ENCODE measurements at regions not wholly inside any gene's neighbourhood (a gene's known extent, or its start where the extent isn't known, plus 50 kb on each side); places are given as distances from the start of the nearest gene placed in this dataset.

DNA sequence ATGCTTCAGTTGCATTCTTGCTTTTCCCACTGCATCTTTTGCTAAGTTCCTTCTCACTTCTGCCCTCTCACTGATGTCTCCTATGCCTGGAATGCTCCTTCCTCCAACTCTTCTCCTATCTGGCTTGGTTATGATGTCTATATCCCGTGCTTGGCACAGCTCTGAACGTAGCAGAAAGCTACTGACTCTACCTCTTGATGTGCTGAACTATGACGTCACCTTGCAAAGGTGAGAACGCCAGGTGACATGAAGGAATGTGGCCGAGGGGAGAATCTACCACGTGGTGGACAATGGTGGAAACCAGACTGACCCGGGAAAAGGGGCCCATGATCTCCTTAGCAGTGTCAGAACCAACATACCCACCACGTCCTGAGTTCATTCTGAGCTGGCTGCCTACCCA lies 209.7 kb downstream of the SH3BP4 start:
- Histone ChIP-seq H3K79me2 (ENCODE audit: insufficient read depth, low read length) (no peaks in the 10 kb centered on the region), H3K4me3 (ENCODE audit: insufficient read depth, low read length) (no peak overlapping the region), H3K4me2 (ENCODE audit: insufficient read depth, low read length) (no peak overlapping the region), H3K36me3 (ENCODE audit: insufficient read depth, low read length) (no peaks in the 10 kb centered on the region), H2AFZ (ENCODE audit: low read length) (no peak overlapping the region), H3K27ac (ENCODE audit: low read depth, low read length) (no peak overlapping the region), H3K4me1 (ENCODE audit: insufficient read depth, low read length) (peaks cover 9% of the 10 kb centered on the region), H3K27me3 (ENCODE audit: insufficient read depth, low read length) (no peaks in the 10 kb centered on the region), H3K9me3 (ENCODE audit: low read depth, low read length) (no peaks in the 10 kb centered on the region), H4K20me1 (ENCODE audit: insufficient read depth, low read length) (no peaks in the 10 kb centered on the region)
- TF ChIP-seq, protein P1, sequence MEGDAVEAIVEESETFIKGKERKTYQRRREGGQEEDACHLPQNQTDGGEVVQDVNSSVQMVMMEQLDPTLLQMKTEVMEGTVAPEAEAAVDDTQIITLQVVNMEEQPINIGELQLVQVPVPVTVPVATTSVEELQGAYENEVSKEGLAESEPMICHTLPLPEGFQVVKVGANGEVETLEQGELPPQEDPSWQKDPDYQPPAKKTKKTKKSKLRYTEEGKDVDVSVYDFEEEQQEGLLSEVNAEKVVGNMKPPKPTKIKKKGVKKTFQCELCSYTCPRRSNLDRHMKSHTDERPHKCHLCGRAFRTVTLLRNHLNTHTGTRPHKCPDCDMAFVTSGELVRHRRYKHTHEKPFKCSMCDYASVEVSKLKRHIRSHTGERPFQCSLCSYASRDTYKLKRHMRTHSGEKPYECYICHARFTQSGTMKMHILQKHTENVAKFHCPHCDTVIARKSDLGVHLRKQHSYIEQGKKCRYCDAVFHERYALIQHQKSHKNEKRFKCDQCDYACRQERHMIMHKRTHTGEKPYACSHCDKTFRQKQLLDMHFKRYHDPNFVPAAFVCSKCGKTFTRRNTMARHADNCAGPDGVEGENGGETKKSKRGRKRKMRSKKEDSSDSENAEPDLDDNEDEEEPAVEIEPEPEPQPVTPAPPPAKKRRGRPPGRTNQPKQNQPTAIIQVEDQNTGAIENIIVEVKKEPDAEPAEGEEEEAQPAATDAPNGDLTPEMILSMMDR (IDR thresholded peaks at IDR 0.05; ENCODE audit: extremely low read depth, low read depth, low read length), result no peak
- no peak for DNase-seq (ENCODE audit: insufficient read length, low spot score, missing footprints)

DNA sequence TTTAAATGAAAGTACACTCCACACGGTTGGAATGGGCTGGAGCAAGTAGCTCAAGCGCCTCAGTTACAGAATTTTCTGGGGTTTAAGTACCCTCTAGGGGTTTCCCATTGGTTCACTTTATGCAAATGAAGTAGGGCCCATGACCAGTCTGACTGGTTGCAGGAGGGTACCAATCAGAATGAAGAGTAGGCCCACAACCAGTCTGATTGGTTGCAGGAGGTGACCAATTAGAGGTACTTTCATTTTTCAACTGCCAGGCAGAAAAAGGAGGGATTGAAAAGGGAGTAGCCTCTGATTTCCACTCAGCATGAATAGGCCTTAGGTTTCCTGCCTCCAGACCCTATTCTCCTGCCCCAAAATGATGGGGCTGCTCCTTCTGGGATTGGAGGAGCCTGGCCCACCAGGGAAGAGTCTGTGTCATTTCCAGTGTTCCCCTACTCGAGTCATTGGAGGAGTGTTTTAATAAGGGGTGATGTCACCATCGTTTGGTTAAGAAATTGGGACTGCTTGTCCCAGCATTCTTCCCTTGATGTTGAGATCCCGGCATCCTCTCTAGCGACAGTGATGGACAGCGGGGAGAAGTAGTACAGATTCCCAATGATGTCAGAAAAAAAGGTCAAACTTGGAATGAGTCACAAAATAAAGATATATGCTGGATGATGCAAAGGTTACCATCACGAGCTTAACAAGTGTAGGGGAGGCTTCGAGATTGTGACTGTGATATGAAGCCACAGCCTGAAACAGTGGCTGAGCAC lies 210.4 kb downstream of the SH3BP4 start:
- H3K4me1 ChIP-seq (ENCODE audit: insufficient read depth, low read length), result peaks cover 9% of the 10 kb centered on the region
- TF ChIP-seq, protein P1 (IDR thresholded peaks at IDR 0.05; ENCODE audit: extremely low read depth, low read depth, low read length), result no peak
- peak overlapping the region; percentile 50 for H2AFZ ChIP-seq (ENCODE audit: low read length)
- no peaks in the 10 kb centered on the region for H3K36me3 ChIP-seq (ENCODE audit: insufficient read depth, low read length)
- no peaks in the 10 kb centered on the region for H3K27me3 ChIP-seq (ENCODE audit: insufficient read depth, low read length)
- DNase-seq (ENCODE audit: insufficient read length, low spot score, missing footprints), result no peak
- H3K4me3 ChIP-seq (ENCODE audit: insufficient read depth, low read length), result no peak overlapping the region
- H4K20me1 ChIP-seq (ENCODE audit: insufficient read depth, low read length), result no peaks in the 10 kb centered on the region
- no peaks in the 10 kb centered on the region for H3K9me3 ChIP-seq (ENCODE audit: low read depth, low read length)
- H3K27ac ChIP-seq (ENCODE audit: low read depth, low read length), result no peak overlapping the region
- H3K79me2 ChIP-seq (ENCODE audit: insufficient read depth, low read length), result no peaks in the 10 kb centered on the region
- H3K4me2 ChIP-seq (ENCODE audit: insufficient read depth, low read length), result no peak overlapping the region

DNA sequence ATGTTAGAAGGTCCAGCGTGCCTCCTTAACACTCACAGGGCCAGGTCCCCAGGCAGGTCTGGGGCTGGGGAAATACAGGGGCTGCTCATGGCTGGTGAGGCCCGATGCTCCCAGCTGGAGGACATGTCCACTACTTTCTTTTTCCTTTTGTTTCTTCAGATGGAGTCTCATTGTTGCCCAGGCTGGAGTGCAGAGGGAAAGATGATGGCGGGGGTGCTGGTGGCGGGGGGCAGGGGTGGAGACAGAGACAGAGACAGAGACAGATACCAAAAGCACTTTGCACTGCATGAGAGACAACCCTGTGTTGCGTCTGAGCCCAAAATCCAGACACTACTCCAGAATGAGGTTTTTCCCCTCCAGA lies 211.0 kb downstream of the SH3BP4 start:
- peak overlapping the region; percentile 50 for H2AFZ ChIP-seq (ENCODE audit: low read length)
- no peaks in the 10 kb centered on the region for H3K9me3 ChIP-seq (ENCODE audit: low read depth, low read length)
- DNase-seq (ENCODE audit: insufficient read length, low spot score, missing footprints), result no peak
- H4K20me1 ChIP-seq (ENCODE audit: insufficient read depth, low read length), result no peaks in the 10 kb centered on the region
- H3K27ac ChIP-seq (ENCODE audit: low read depth, low read length), result no peak overlapping the region
- no peak overlapping the region for H3K4me2 ChIP-seq (ENCODE audit: insufficient read depth, low read length)
- no peaks in the 10 kb centered on the region for H3K79me2 ChIP-seq (ENCODE audit: insufficient read depth, low read length)
- H3K36me3 ChIP-seq (ENCODE audit: insufficient read depth, low read length), result no peaks in the 10 kb centered on the region
- H3K4me3 ChIP-seq (ENCODE audit: insufficient read depth, low read length), result no peak overlapping the region
- H3K4me1 ChIP-seq (ENCODE audit: insufficient read depth, low read length), result peaks cover 9% of the 10 kb centered on the region
- TF ChIP-seq, protein P1 (IDR thresholded peaks at IDR 0.05; ENCODE audit: extremely low read depth, low read depth, low read length), result no peak
- H3K27me3 ChIP-seq (ENCODE audit: insufficient read depth, low read length), result no peaks in the 10 kb centered on the region

DNA sequence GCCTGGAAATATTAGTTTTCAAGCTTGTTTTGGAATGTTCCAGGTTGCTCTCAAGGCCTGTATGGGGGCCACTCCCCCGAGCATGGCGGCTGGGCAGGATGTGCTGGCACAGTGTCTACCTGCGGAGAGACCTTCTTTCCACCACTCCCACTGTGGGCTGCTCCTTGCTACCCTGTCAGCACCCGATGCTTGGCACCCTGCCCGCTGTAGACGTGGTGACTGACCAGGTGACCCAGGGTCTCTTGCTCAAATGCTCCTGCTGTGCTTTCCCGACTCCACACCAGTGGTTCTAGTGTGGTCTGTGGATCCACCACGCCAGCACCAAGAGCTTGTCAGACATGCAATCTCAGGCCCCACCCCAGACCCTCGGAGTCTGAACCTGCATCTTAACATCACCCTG lies 213.3 kb downstream of the SH3BP4 start:
- H2AFZ ChIP-seq (ENCODE audit: low read length), result no peak overlapping the region
- TF ChIP-seq, protein P1 (IDR thresholded peaks at IDR 0.05; ENCODE audit: extremely low read depth, low read depth, low read length), result no peak
- no peaks in the 10 kb centered on the region for H3K36me3 ChIP-seq (ENCODE audit: insufficient read depth, low read length)
- H3K9me3 ChIP-seq (ENCODE audit: low read depth, low read length), result no peaks in the 10 kb centered on the region
- H3K4me2 ChIP-seq (ENCODE audit: insufficient read depth, low read length), result no peak overlapping the region
- no peaks in the 10 kb centered on the region for H4K20me1 ChIP-seq (ENCODE audit: insufficient read depth, low read length)
- H3K27me3 ChIP-seq (ENCODE audit: insufficient read depth, low read length), result no peaks in the 10 kb centered on the region
- H3K4me1 ChIP-seq (ENCODE audit: insufficient read depth, low read length), result peaks cover 21% of the 10 kb centered on the region
- no peak overlapping the region for H3K27ac ChIP-seq (ENCODE audit: low read depth, low read length)
- H3K4me3 ChIP-seq (ENCODE audit: insufficient read depth, low read length), result no peak overlapping the region
- DNase-seq (ENCODE audit: insufficient read length, low spot score, missing footprints), result no peak
- H3K79me2 ChIP-seq (ENCODE audit: insufficient read depth, low read length), result no peaks in the 10 kb centered on the region
